Heart left ventricle (tissue), 16 donors: ENCODE measurements at regions not wholly inside any gene's neighbourhood (a gene's known extent, or its start where the extent isn't known, plus 50 kb on each side); places are given as distances from the start of the nearest gene placed in this dataset.
"Not testable (repeated sequence)": the region's sequence is repeated elsewhere in the genome, so short reads cannot be mapped to it uniquely, and the experiment has no call there.

Experiments used
- ATAC-seq, 4 donors: fragments of 200-7000 bp; cut with Tn5 transposase; one replicate each; pipeline ENCODE4 v1.9.1; 2020 to 2022; ENCODE audit warnings: moderate library complexity in 4 of 4, mild to moderate bottlenecking in 3 of 4, moderate number of reproducible peaks in 1 of 4
- DNase-seq, 5 donors: peaks; one replicate each; pipeline ENCODE4 v3.0.0-alpha.2; 2020
- H3K27ac ChIP-seq, 12 donors: fragments of 200-600 bp; sonication (generic) in 4 of 12; one replicate each; pipeline versions ENCODE4 v1.5.0 to v1.8.0; 2016 to 2022; ENCODE audit warnings: mild to moderate bottlenecking in 2 of 12
- H3K27me3 ChIP-seq, 9 donors: fragments of 200-600 bp; sonication (generic) in 2 of 9; one replicate each; pipeline versions ENCODE4 v1.5.1 to v1.8.0; 2016 to 2022; ENCODE audit warnings: mild to moderate bottlenecking in 3 of 9
- H3K36me3 ChIP-seq, 9 donors: fragments of 200-600 bp; sonication (generic) in 2 of 9; one replicate each; pipeline versions ENCODE4 v1.5.0 to v1.8.0; 2018 to 2022; ENCODE audit warnings: mild to moderate bottlenecking in 2 of 9
- H3K4me1 ChIP-seq, 12 donors: fragments of 200-600 bp; sonication (generic) in 4 of 12; one replicate each; pipeline versions ENCODE4 v1.5.0 to v1.8.0; 2016 to 2022; ENCODE audit warnings: mild to moderate bottlenecking in 3 of 12
- H3K4me3 ChIP-seq, 12 donors: fragments of 200-600 bp; sonication (generic) in 4 of 12; one replicate each; pipeline versions ENCODE4 v1.5.0 to v1.8.0; 2017 to 2022; ENCODE audit warnings: mild to moderate bottlenecking in 9 of 12, moderate library complexity in 4 of 12
- H3K9me3 ChIP-seq, 12 donors: fragments of 200-600 bp; sonication (generic) in 4 of 12; one replicate each; pipeline versions ENCODE4 v1.5.0 to v1.8.0; 2016 to 2022; ENCODE audit warnings: mild to moderate bottlenecking in 1 of 12
- POLR2A ChIP-seq, 2 donors: fragments of 450-650 bp; IDR thresholded peaks; one replicate each; pipeline ENCODE4 v1.6.1; 2017; ENCODE audit warnings: antibody characterized with exemption in 2 of 2, mild to moderate bottlenecking in 2 of 2, moderate library complexity in 2 of 2
- whole genome bisulfite sequencing, 4 donors: extraction: QIAGEN DNeasy Blood & Tissue Kit in 2 of 4; methylation state at CpG; one replicate each; pipeline versions ENCODE4 v1.1.5 to v1.1.7; 2013 to 2018; 5-methylcytosine and 5-hydroxymethylcytosine counted together
- intact Hi-C, 10 donors: fragments of 100-400 bp; cut with DNase I; formaldehyde crosslinking; loops; one replicate each; pipeline versions ENCODE4 v1.11.1 to v1.14.2; 2022
- TF ChIP-seq, protein P1 (sequence below), 12 donors: fragments of 200-600 bp; sonication (generic) in 4 of 12; IDR thresholded peaks; one replicate each; pipeline versions ENCODE4 v1.5.0 to v1.8.0; 2018 to 2022; ENCODE audit warnings: antibody characterized with exemption in 12 of 12, mild to moderate bottlenecking in 5 of 12
- donor health status: ischemic (EF 13 %, LVEDD 7.1; RV severe dilation, severe dysfunction).
- donor health status: healthy with polysubstance abuse.
- donor health status: DM: no; HTN: yes; CAD: no.
- donor health status: DM: no; HTN: no; CAD: no.
- donor health status: ischemic (EF 25% LVEDD 6.9; RV normal size, moderate dysfunction).
- donor health status: ischemic (EF 25% LVEDD 5.7; RV mildly dilated, moderate dysfunction).
- donor health status: healthy.
- donor health status: DM: yes; HTN: yes; CAD: no.
- donor health status: ischemic (EF 35%, LVEDD 5.7; RV mildly dilated, moderate dysfunction).
- donor health status: nonischemic (EF 11% LVEDD 7.7; RV severe dilation, severe dysfunction).
- donor health status: DM: yes; HTN: yes; CAD: no.
- donor health status: PGD.
- donor health status: ischemic (EF 29% LVEDD 5.4; RV normal size, mild dysfunction).
- donor health status: nonischemic (EF 23%, LVEDD 6.1; RV moderate dilation, normal function).

DNA sequence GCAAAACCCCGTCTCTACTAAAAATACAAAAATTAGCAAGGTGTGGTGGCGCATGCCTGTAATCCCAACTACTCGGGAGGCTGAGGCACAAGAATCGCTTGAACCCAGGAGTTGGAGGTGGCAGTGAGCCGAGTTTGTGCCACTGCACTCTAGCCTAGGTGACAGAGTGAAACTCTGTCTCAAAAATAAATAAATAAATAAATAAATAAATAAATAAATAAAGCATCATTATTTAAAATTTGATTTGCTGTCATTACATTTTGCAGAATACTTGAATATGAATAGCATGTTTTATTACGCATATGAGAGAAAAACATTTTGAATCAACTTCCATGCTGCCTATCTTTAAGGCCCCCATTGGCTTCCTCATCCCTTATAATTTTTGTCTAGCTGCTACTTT, 53.4 kb upstream of the MED14 start:
- H3K4me3 ChIP-seq, DNase-seq, H3K9me3 ChIP-seq, intact Hi-C loops, H3K36me3 ChIP-seq, H3K27ac ChIP-seq, H3K4me1 ChIP-seq, ATAC-seq: not testable (repeated sequence)
- 91 to 99% (median 97%) methylated on average over 6 of the region's 6 CpGs for WGBS, 4 donors
- peaks cover 0 to 64% (median 0%) of the 10 kb centered on the region in 9 donors for H3K27me3 ChIP-seq

DNA sequence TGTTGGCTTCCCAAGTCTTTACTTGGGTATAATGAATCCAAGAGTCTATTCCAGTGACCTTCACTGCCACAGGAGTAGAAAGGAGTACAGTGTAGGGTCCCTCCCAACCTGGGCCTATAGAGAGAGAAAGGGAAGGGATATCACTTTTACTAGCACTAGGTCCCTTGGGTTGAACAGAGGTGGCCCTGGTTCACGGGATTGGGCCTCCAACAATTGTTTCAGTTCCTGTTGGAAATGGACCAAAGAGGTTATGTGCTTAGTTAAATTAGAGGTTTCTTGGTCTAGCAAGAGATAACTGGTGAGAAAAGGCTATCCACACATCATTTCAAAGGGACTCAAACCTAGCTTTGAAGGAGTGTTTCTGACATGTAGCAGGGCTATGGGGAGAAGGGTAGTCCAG, 57.1 kb upstream of the MED14 start:
- no peak for DNase-seq
- no peak overlapping the region for H3K27ac ChIP-seq
- TF ChIP-seq POLR2A (IDR thresholded peaks at IDR 0.05), result no peak
- TF ChIP-seq, protein P1, sequence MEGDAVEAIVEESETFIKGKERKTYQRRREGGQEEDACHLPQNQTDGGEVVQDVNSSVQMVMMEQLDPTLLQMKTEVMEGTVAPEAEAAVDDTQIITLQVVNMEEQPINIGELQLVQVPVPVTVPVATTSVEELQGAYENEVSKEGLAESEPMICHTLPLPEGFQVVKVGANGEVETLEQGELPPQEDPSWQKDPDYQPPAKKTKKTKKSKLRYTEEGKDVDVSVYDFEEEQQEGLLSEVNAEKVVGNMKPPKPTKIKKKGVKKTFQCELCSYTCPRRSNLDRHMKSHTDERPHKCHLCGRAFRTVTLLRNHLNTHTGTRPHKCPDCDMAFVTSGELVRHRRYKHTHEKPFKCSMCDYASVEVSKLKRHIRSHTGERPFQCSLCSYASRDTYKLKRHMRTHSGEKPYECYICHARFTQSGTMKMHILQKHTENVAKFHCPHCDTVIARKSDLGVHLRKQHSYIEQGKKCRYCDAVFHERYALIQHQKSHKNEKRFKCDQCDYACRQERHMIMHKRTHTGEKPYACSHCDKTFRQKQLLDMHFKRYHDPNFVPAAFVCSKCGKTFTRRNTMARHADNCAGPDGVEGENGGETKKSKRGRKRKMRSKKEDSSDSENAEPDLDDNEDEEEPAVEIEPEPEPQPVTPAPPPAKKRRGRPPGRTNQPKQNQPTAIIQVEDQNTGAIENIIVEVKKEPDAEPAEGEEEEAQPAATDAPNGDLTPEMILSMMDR (IDR thresholded peaks at IDR 0.05), result no peak
- peaks cover 0 to 9% (median 0%) of the 10 kb centered on the region in 12 donors for H3K4me1 ChIP-seq
- ATAC-seq, result no peak
- WGBS, 4 donors, result 58 to 70% (median 67%) methylated on average over 1 of the region's 1 CpG
- intact Hi-C loops, result loop anchor here (5.0 to 10.0 kb wide), 5 partner anchors 58 to 140 kb away; partner anchors contain the start of gene MED14 (in 2 of the 10)
- no peak overlapping the region for H3K4me3 ChIP-seq
- H3K9me3 ChIP-seq, result no peaks in the 10 kb centered on the region
- peaks cover 0 to 51% (median 0%) of the 10 kb centered on the region in 9 donors for H3K27me3 ChIP-seq
- no peaks in the 10 kb centered on the region for H3K36me3 ChIP-seq

GRCh38 chrX:40794829-40795130, 59.4 kb upstream of the MED14 start:
- ATAC-seq, result not testable (repeated sequence)

DNA sequence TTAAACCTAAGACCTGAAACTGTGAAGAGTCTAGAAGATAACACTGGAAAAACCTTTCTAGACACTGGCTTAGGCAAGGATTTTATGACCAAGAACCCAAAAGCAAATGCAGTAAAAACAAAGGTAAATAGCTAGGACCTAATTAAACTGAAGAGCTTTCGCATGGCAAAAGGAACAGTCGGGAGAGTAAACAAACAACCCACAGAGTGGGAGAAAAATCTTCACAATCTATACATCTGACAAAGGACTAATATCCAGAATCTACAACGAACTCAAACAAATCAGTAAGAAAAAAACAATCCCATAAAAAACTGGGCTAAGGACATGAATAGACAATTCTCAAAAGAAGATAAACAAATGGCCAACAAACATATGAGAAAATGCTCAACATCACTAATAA, 64.4 kb upstream of the MED14 start:
- H3K4me3 ChIP-seq, H3K36me3 ChIP-seq, H3K4me1 ChIP-seq, DNase-seq, ATAC-seq, H3K9me3 ChIP-seq, H3K27ac ChIP-seq: not testable (repeated sequence)
- peaks cover 0 to 32% (median 0%) of the 10 kb centered on the region in 9 donors for H3K27me3 ChIP-seq
- intact Hi-C loops, result loop anchor here in 6 of 10 donors (5.0 to 10.0 kb wide), 6 partner anchors 65 to 315 kb away; partner anchors contain the start of gene MED14 (in 2 of the 6)
- WGBS, 4 donors, result 75 to 93% (median 85%) methylated on average over 3 of the region's 3 CpGs

More at GRCh38 chrX:40794829-40795130, 59.4 kb upstream of the MED14 start:
- not testable (repeated sequence) for H3K9me3 ChIP-seq, H3K36me3 ChIP-seq, H3K4me1 ChIP-seq, H3K27ac ChIP-seq, H3K4me3 ChIP-seq, DNase-seq
- WGBS, 4 donors, result 74 to 88% (median 87%) methylated on average over 1 of the region's 1 CpG
- intact Hi-C loops, result loop anchor here (5.0 to 10.0 kb wide), 6 partner anchors 60 to 252 kb away; partner anchors contain the start of gene MED14 (in 2 of the 10)
- H3K27me3 ChIP-seq, result peaks cover 0 to 49% (median 0%) of the 10 kb centered on the region in 9 donors

- Histone ChIP-seq H3K36me3 (no peaks in the 10 kb centered on the region), H3K27me3 (peaks cover 0 to 23% (median 0%) of the 10 kb centered on the region in 9 donors), H3K27ac (no peak overlapping the region), H3K9me3 (no peaks in the 10 kb centered on the region), H3K4me1 (no peaks in the 10 kb centered on the region), H3K4me3 (no peak overlapping the region)
- DNase-seq (no peak), ATAC-seq (no peak)
- 76 to 93% (median 88%) methylated on average over 13 of the region's 13 CpGs for WGBS, 4 donors
- TF ChIP-seq, protein P1 (IDR thresholded peaks at IDR 0.05), result no peak
- no peak for TF ChIP-seq POLR2A (IDR thresholded peaks at IDR 0.05)
- intact Hi-C loops, result loop anchor here in 3 of 10 donors (10.0 kb wide), 2 partner anchors 299 to 309 kb away; no protein-coding TSS in a partner anchor
These were observed 70.1 kb upstream of the MED14 start for GRCh38 chrX:40805404-40805803.
